GM19468 (cell line): ENCODE measurements at regions not wholly inside any gene's neighbourhood (a gene's known extent, or its start where the extent isn't known, plus 50 kb on each side); places are given as distances from the start of the nearest gene placed in this dataset.

Experiments
- ATAC-seq: cut with Tn5 transposase; IDR thresholded peaks from one replicate; pipeline ENCODE4 v1.9.1; 2021; ENCODE audit warnings: mild to moderate bottlenecking, moderate library complexity, moderate number of reproducible peaks; ENCODE audit not compliant: unreplicated experiment; ENCODE audit errors: extremely low read depth

- ATAC-seq = no peak
These were observed 1210.6 kb downstream of the SORCS1 start for GRCh38 chr10:105953861-105954260.

- ATAC-seq = no peak
These were observed 1211.5 kb downstream of the SORCS1 start for GRCh38 chr10:105953056-105953455.

DNA sequence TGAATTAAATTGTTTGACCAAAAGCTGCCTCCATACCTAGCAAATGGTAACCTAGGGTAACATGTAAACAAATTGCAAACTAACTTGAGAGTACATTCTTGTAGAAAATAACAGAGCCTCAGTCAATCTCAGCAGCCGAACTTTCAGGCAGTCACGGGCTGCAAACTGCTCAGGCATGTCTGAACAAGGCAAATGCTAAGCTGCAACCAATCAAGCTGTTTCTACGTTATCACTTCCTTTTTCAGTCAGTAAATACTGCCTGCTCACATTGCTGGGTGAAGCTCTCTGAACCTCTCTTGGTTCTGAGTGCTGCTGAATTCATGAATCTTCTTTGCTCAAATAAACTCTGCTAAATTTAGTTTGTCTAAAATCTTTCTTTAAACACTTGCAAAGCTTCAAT lies 1212.4 kb downstream of the SORCS1 start:
- peak; percentile 80 for ATAC-seq

DNA sequence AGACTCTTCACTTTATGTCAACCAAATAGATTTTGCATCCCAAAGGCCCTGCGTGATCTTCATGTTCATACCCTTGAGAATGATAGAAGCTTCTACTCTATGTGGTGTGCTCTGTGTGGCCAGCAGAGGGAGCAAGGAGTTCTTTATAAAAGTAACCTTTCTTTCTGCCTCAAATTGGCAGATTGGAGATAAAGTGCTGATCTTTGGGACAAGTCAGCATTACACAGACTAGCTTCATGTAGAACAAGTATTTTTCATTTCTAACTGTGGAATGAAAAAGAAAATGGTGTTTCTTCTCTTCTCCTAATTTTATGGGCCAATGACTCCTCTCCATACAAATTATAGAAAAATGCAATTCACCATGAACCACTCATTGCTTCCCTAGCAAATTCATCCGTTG lies 1214.1 kb downstream of the SORCS1 start:
- no peak for ATAC-seq

- no peak for ATAC-seq
These were observed 1214.8 kb downstream of the SORCS1 start for GRCh38 chr10:105949721-105950120.

- ATAC-seq = no peak
These were observed 1239.3 kb downstream of the SORCS1 start for GRCh38 chr10:105925045-105925785.

- no peak for ATAC-seq
These were observed 1243.2 kb downstream of the SORCS1 start for GRCh38 chr10:105921348-105921747.

GRCh38 chr10:105914432-105914831 lies 1250.1 kb downstream of the SORCS1 start:
- ATAC-seq = no peak

DNA sequence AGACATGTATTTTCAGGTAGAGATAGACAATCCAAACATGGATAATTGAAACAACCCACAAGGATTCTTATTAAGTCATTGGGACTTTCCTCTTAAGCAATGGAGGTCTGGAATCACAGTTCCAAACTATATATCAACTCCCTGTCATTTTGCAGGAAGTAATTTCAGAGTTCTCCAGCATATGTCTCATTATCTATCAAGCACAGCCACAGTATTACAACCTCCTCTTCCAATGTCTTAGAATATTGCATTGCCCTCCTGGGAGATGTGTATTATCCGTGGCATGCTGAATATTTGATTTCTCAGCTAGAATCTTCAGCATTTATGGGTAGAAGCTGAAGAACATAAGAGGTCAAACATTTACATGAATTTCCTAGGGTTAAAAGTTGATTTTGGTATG lies 1255.8 kb downstream of the SORCS1 start:
- no peak for ATAC-seq

DNA sequence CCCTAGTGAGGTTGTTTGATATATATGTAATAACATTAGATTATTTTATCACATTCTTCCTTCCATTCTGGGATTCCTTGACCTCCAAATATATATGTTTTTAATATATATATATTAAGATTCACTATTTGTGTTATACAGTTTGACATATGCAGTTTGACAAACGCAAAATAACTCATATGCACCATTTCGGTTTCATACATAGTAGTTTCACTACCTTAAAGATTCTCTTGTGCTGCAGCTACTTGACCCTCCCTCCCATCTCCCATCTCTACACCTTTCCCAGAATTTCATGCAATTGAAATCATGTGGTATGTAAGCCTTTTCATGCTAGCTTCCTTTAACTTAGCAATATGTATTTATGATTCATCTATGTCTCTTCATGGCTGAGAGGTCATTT lies 1244.4 kb downstream of the SORCS3 start:
- no peak for ATAC-seq

DNA sequence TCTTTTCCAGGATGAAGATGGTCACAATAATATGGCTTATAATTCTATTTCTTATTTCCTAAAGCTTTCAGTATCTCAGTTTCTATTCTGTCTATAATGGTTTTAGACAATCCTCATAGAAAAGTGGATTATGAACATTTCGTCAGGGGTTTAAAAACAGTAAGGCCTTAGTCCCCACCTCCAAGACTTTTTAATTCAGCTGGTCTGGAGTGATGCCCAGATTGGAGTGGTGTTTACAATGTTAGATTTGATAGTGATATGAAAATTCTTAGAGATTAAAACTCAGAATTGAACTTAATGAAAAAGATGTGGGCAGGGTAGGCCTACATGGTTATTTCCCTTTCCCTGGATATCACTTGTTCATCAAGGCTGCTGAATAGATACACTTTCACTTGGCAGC lies 1238.3 kb downstream of the SORCS3 start:
- ATAC-seq = no peak

DNA sequence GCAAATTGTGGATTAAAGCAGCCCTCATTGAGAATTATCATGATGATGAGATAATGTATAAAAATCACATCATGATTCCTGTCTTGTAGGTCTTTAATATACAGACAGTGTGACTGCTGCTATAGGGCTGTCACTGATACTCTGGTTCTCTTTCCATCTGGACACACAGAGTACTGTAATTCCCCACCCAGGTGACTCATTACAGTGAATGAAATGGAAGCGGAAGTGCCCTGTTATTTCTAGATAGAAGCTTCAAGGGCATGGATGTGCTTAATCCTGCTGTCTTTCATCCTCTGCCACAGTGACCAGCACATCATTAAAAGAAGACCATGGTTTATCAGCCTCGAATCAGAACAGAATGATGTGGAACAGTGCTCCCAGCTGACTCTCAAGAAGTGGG lies 1234.0 kb downstream of the SORCS3 start:
- ATAC-seq = no peak

DNA sequence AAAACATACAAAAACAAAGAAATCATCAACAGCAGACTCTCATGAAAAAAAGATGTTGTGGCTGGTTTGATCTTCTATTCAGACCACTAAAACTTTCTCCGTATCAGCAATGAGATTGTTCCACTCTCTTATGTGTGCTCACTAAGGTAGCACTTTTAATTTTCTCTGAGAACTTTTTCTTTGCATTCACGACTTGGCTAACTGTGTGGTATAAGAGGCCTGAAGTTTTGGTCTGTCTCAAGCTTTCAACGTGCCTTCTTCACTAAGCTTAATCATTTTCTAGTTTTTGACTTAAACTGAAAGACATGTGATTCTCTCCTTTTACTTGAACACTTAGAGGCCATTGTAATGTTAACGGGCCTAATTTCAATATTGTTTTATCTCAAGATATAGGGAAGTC lies 1231.6 kb downstream of the SORCS3 start:
- no peak for ATAC-seq

DNA sequence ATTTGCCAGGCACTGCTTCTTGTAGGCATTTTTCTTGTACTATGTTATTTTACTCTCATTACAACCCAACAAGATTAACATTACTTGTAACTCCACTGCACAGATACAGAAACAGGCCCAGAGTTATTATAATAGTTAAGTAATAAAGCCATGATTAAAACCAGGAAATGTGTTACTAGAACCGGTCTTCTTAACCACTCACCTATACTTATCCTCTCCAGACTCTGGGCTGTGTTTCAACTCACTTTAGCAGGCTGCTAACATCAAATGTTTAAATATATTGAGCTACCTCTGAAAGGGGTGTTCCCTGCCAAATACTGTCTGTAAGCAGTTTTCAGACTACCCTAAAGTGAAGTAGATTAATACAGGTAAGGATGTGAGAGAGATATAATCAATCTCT lies 1227.8 kb downstream of the SORCS3 start:
- no peak for ATAC-seq

GRCh38 chr10:105864854-105865253 lies 1223.8 kb downstream of the SORCS3 start:
- no peak for ATAC-seq

- no peak for ATAC-seq
These were observed 1216.5 kb downstream of the SORCS3 start for GRCh38 chr10:105857268-105858264.

GRCh38 chr10:105855791-105856190 lies 1214.7 kb downstream of the SORCS3 start:
- no peak for ATAC-seq

- no peak for ATAC-seq
These were observed 1203.8 kb downstream of the SORCS3 start for GRCh38 chr10:105844676-105845570.

DNA sequence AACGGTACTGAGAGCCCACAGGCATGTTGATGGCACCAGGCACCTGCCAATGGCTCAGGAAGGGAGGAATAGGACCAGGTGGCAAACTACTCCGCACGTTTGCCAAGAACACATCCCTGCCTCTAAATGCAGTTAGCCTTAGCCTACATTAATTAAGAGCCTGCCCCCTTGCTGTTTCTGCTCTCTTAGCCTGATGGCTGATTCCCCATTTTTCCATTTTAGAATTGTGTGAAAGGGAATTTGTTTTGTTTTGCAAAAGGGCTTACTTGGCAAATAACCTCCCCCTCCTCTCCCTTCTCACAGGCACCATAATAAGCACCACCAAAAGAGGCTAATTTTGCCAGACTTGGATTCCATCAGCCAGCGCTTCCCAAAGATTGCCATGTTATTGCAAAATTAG lies 1203.2 kb downstream of the SORCS3 start:
- no peak for ATAC-seq

DNA sequence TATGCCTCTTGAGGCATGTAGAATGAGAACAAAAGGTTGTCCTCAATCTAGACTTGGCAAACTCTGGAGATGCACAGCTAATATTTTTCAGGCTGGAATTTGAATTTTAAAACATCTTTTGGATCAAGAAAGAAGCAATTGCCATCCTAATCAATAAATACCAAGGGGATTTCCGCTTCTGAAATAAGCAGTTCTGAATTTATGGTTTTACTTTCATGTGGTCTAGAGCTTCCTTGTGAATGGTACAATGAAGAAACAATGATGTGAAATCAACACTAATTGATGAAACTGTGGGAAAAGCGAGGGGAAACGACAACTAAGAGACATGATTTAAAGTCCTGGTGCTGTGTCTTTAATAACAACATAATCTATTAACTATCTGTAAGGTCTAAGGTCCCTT lies 1202.7 kb downstream of the SORCS3 start:
- ATAC-seq = no peak
